NCI-H146 treated with DMSO at 0.1 percent for 48 hours (cell line): ENCODE measurements at regions not wholly inside any gene's neighbourhood (a gene's known extent, or its start where the extent isn't known, plus 50 kb on each side); places are given as distances from the start of the nearest gene placed in this dataset.
"Not testable (repeated sequence)": the region's sequence is repeated elsewhere in the genome, so short reads cannot be mapped to it uniquely, and the experiment has no call there.

Experiments
- DNase-seq: peaks from one replicate; lab custom pipeline; 2025; ENCODE audit not compliant: unreplicated experiment; lab: John Stamatoyannopoulos, UW

- no peak for DNase-seq
Measured at GRCh38 chr7:116340943-116341907, 130.9 kb downstream of the TES start.

GRCh38 chr7:116342125-116342524 is 131.8 kb downstream of the TES start:
- DNase-seq: no peak

- no peak for DNase-seq
Measured at GRCh38 chr7:116347151-116347832, 137.0 kb downstream of the TES start.

- no peak for DNase-seq
Measured at GRCh38 chr7:116348346-116348745, 138.0 kb downstream of the TES start.

- no peak for DNase-seq
Measured at GRCh38 chr7:116351966-116352365, 141.6 kb downstream of the TES start.

GRCh38 chr7:116353647-116354046 is 143.3 kb downstream of the TES start:
- no peak for DNase-seq

- DNase-seq: no peak
Measured at GRCh38 chr7:116354171-116354545, 143.8 kb downstream of the TES start.

- no peak for DNase-seq
Measured at GRCh38 chr7:116354546-116355423, 144.4 kb downstream of the TES start.

GRCh38 chr7:116355424-116355765 is 144.1 kb upstream of the CAV2 start:
- DNase-seq: no peak

- no peak for DNase-seq
Measured at GRCh38 chr7:116356333-116356965, 143.1 kb upstream of the CAV2 start.

- no peak for DNase-seq
Measured at GRCh38 chr7:116356979-116357378, 142.6 kb upstream of the CAV2 start.

GRCh38 chr7:116357781-116358670 is 141.5 kb upstream of the CAV2 start:
- DNase-seq: no peak

GRCh38 chr7:116361767-116362166 is 137.8 kb upstream of the CAV2 start:
- DNase-seq: no peak

- no peak for DNase-seq
Measured at GRCh38 chr7:116363637-116364432, 135.7 kb upstream of the CAV2 start.

- DNase-seq: no peak
Measured at GRCh38 chr7:116364469-116364868, 135.1 kb upstream of the CAV2 start.

GRCh38 chr7:116365797-116366196 is 133.7 kb upstream of the CAV2 start:
- no peak for DNase-seq

- DNase-seq: no peak
Measured at GRCh38 chr7:116367171-116367813, 132.2 kb upstream of the CAV2 start.

- no peak for DNase-seq
Measured at GRCh38 chr7:116368965-116369364, 130.6 kb upstream of the CAV2 start.

GRCh38 chr7:116371536-116371935 is 128.0 kb upstream of the CAV2 start:
- DNase-seq: not testable (repeated sequence)
